ENCODE measurements at regions not wholly inside any gene's neighbourhood (a gene's known extent, or its start where the extent isn't known, plus 50 kb on each side); places are given as distances from the start of the nearest gene placed in this dataset.

DNA sequence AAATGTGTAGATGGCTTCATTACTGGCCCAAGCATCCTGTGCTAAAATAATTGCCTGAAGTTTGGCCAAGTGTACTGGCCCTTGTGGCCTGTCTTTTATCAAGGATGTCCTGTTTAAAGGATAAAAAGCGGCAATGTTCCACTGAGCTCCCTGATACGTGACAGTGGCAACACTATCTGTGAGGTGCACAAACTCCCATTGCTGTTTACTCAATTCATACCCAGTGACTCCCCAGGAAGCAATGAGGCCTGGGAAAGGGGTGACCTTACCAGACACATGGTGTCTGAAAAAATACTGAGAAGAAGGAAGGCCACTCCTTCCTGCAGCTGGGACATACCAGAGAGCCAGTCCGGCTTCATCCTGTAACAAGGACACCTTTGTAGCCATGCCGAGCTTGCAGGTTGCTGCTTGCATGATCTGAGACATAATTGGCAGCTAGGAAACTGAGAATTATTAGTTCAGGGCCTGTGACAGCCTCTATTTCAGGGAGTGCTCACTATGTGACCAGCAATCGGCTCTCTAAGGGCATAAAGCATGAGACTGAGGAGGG, 198.5 kb upstream of the LRATD1 start:
- Histone ChIP-seq H3K27me3 (no peaks in the 10 kb centered on the region), H3K4me1 (no peaks in the 10 kb centered on the region), H3K9me3 (no peaks in the 10 kb centered on the region), H3K36me3 (no peaks in the 10 kb centered on the region), H3K4me3 (no peak overlapping the region), H3K27ac (no peak overlapping the region)
- intact Hi-C loops (cut with DNase I): no loop called here
- 62 to 72% (median 67%) methylated on average over 5 of the region's 5 CpGs for WGBS, 4 donors
- no peak for DNase-seq
- ATAC-seq: peak in 1 of 4 donors; percentile 49
- TF ChIP-seq, protein P1, sequence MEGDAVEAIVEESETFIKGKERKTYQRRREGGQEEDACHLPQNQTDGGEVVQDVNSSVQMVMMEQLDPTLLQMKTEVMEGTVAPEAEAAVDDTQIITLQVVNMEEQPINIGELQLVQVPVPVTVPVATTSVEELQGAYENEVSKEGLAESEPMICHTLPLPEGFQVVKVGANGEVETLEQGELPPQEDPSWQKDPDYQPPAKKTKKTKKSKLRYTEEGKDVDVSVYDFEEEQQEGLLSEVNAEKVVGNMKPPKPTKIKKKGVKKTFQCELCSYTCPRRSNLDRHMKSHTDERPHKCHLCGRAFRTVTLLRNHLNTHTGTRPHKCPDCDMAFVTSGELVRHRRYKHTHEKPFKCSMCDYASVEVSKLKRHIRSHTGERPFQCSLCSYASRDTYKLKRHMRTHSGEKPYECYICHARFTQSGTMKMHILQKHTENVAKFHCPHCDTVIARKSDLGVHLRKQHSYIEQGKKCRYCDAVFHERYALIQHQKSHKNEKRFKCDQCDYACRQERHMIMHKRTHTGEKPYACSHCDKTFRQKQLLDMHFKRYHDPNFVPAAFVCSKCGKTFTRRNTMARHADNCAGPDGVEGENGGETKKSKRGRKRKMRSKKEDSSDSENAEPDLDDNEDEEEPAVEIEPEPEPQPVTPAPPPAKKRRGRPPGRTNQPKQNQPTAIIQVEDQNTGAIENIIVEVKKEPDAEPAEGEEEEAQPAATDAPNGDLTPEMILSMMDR (IDR thresholded peaks at IDR 0.05): no peak
- no peak for TF ChIP-seq POLR2A (IDR thresholded peaks at IDR 0.05)

DNA sequence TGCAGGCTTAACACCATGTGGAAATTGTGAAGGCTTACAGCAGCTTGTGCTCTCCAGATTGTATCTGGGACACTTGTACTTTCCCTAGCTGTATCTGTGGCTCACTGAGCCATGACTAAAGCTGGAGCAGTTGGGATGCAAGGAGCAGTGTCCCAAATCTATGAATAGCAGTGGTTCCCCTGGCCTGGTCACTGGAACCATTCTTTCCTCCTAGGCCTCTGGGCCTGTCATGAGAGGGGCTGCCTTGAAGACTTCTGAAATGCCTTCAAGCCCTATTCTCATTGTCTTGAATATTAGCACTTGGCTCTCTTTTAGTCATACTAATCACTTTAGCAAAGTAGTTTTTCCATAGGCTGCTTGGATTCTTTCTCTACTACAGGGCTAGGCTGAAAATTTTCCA, 186.8 kb upstream of the LRATD1 start:
- no peak overlapping the region for H3K4me3 ChIP-seq
- no peaks in the 10 kb centered on the region for H3K4me1 ChIP-seq
- no peaks in the 10 kb centered on the region for H3K36me3 ChIP-seq
- H3K9me3 ChIP-seq: peaks cover 0 to 12% (median 2%) of the 10 kb centered on the region in 12 donors
- TF ChIP-seq, protein P1 (IDR thresholded peaks at IDR 0.05): no peak
- no peak for TF ChIP-seq POLR2A (IDR thresholded peaks at IDR 0.05)
- intact Hi-C loops (cut with DNase I): no loop called here
- H3K27ac ChIP-seq: no peak overlapping the region
- H3K27me3 ChIP-seq: no peaks in the 10 kb centered on the region
- no peak for DNase-seq
- ATAC-seq: no peak

DNA sequence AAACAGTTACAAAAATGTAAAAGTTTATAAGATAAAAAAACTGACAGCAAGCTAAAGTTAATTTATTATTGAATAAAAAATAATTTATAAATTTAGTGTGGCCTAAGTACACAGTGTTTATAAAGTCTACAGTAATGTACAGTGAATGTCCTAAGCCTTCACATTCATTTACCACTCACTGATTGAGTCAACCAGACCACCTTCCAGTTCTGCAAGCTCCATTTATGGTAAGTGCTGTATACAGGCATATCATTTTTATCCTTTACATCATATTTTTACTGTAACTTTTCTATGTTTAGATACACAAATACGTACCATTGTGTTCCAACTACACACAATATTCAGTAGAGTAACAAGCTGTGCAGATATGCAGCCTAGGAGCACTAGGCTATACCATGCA, 184.2 kb upstream of the LRATD1 start:
- intact Hi-C loops (cut with DNase I): no loop called here
- ATAC-seq: no peak
- H3K27ac ChIP-seq: no peak overlapping the region
- no peaks in the 10 kb centered on the region for H3K4me1 ChIP-seq
- 48 to 63% (median 59%) methylated on average over 1 of the region's 1 CpG for WGBS, 4 donors
- peaks cover 0 to 12% (median 4%) of the 10 kb centered on the region in 12 donors for H3K9me3 ChIP-seq
- H3K27me3 ChIP-seq: no peaks in the 10 kb centered on the region
- TF ChIP-seq, protein P1 (IDR thresholded peaks at IDR 0.05): no peak
- TF ChIP-seq POLR2A (IDR thresholded peaks at IDR 0.05): no peak
- H3K4me3 ChIP-seq: no peak overlapping the region
- no peak for DNase-seq
- no peaks in the 10 kb centered on the region for H3K36me3 ChIP-seq

DNA sequence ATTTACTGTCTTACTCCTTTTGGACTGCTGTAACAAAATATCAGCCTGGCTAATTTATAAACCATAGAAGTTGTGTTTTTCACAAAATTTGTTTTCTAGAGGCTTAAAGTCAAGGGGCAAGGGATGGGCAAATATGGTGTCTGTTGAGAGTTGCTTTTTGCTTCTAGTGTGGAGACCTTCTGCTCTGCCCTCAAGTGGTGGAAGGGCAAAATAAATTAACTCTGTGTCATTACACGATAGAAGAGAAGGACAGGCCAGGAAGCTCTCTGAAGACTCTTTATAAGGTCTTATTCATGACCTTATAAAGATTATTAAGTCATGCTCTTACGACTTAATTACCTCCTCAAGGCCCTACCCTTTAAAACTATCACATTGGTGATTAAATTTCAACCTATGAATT, 181.2 kb upstream of the LRATD1 start:
- ATAC-seq (no peak), DNase-seq (no peak)
- TF ChIP-seq, protein P1 (IDR thresholded peaks at IDR 0.05): no peak
- TF ChIP-seq POLR2A (IDR thresholded peaks at IDR 0.05): no peak
- no peak overlapping the region for H3K4me3 ChIP-seq
- WGBS, 4 donors: 48 to 59% (median 52%) methylated on average over 2 of the region's 2 CpGs
- no peaks in the 10 kb centered on the region for H3K36me3 ChIP-seq
- no peaks in the 10 kb centered on the region for H3K4me1 ChIP-seq
- H3K27me3 ChIP-seq: no peaks in the 10 kb centered on the region
- H3K9me3 ChIP-seq: peaks cover 0 to 12% (median 0%) of the 10 kb centered on the region in 12 donors
- intact Hi-C loops (cut with DNase I): no loop called here
- no peak overlapping the region for H3K27ac ChIP-seq

All from heart left ventricle (tissue), 16 donors.